ENCODE measurements at regions not wholly inside any gene's neighbourhood (a gene's known extent, or its start where the extent isn't known, plus 50 kb on each side); places are given as distances from the start of the nearest gene placed in this dataset.

GRCh38 chrX:46180258-46180687 lies 364.9 kb downstream of the ZNF674 start:
- no peak overlapping the region for H3K4me3 ChIP-seq (replicated peaks in 1 of 3; ENCODE audit: low read depth in 2 of 3, low read length in 3 of 3)
- H3K4me2 ChIP-seq (replicated peaks; ENCODE audit: extremely low read depth, low read length, poor library complexity, severe bottlenecking), result no peak overlapping the region
- H3K36me3 ChIP-seq (replicated peaks in 1 of 2; ENCODE audit: control insufficient read depth in 1 of 2, insufficient read depth in 2 of 2, low read length in 2 of 2), result no peaks in the 10 kb centered on the region
- H3K79me2 ChIP-seq (ENCODE audit: insufficient read depth, low read length), result no peaks in the 10 kb centered on the region
- intact Hi-C loops (cut with micrococcal nuclease), result no loop called here
- DNase-seq, result no peak
- Mint-ChIP-seq H3K4me1 (peaks cover 7% of the 10 kb centered on the region), H3K4me3 (no peak overlapping the region), H3K36me3 (no peaks in the 10 kb centered on the region), H3K27me3 (ENCODE audit: low read depth in 3 of 3) (peaks cover 0 to 9% (median 0%) of the 10 kb centered on the region in 3 donors), H3K27ac (no peak overlapping the region), H3K9me3 (peaks cover 0 to 5% (median under 1%) of the 10 kb centered on the region in 7 donors)
- H3K9me3 ChIP-seq (replicated peaks in 1 of 2; ENCODE audit: control insufficient read depth in 1 of 2, insufficient read depth in 1 of 2, low read length in 2 of 2), result no peaks in the 10 kb centered on the region
- no peak overlapping the region for H2AFZ ChIP-seq (ENCODE audit: insufficient read depth, low read depth, low read length, poor library complexity, severe bottlenecking)
- H3K27ac ChIP-seq (ENCODE audit: low read depth in 1 of 2, low read length in 2 of 2), result no peak overlapping the region
- TF ChIP-seq, protein P1, sequence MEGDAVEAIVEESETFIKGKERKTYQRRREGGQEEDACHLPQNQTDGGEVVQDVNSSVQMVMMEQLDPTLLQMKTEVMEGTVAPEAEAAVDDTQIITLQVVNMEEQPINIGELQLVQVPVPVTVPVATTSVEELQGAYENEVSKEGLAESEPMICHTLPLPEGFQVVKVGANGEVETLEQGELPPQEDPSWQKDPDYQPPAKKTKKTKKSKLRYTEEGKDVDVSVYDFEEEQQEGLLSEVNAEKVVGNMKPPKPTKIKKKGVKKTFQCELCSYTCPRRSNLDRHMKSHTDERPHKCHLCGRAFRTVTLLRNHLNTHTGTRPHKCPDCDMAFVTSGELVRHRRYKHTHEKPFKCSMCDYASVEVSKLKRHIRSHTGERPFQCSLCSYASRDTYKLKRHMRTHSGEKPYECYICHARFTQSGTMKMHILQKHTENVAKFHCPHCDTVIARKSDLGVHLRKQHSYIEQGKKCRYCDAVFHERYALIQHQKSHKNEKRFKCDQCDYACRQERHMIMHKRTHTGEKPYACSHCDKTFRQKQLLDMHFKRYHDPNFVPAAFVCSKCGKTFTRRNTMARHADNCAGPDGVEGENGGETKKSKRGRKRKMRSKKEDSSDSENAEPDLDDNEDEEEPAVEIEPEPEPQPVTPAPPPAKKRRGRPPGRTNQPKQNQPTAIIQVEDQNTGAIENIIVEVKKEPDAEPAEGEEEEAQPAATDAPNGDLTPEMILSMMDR (IDR thresholded peaks at IDR 0.05), result no peak
- no peaks in the 10 kb centered on the region for H4K20me1 ChIP-seq (ENCODE audit: insufficient read depth, low read length)
- no peaks in the 10 kb centered on the region for H3K4me1 ChIP-seq (ENCODE audit: control insufficient read depth in 1 of 2, insufficient read depth in 2 of 2, low read length in 2 of 2)
- H3K27me3 ChIP-seq (ENCODE audit: control insufficient read depth in 2 of 2, insufficient read depth in 2 of 2, low read length in 2 of 2), result peaks cover 0 to 2% of the 10 kb centered on the region in 2 donors
- no CpG with 5 or more reads among the region's 3 CpGs for WGBS (ENCODE audit: insufficient coverage)
- H3K9ac ChIP-seq (ENCODE audit: insufficient read depth, low read length, poor library complexity, severe bottlenecking), result no peak overlapping the region

DNA sequence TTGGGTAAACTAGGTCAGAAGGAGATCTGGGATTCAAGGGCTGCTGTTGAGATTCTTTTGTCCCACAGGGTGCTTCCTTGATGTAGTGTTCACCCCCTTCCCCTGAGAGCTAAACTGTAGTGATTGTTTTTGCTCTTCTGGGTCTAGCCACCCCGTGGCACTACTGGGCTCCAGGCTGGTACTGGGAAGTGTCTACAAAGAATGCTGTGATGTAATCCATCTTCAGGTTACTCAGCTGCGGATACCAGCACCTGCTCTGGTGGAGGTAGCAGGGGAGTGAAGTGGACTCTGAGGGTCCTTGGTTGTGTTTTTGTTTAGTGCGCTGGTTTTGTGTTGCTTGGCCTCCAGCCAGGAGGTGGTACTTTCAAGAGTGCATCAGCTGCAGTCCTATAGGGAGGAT lies 365.5 kb downstream of the ZNF674 start:
- intact Hi-C loops (cut with micrococcal nuclease), result no loop called here
- no peak overlapping the region for H3K4me3 Mint-ChIP-seq

More for the DNA sequence above, 365.5 kb downstream of the ZNF674 start:
- Histone ChIP-seq H3K27ac (ENCODE audit: low read depth in 1 of 2, low read length in 2 of 2) (no peak overlapping the region), H2AFZ (ENCODE audit: insufficient read depth, low read depth, low read length, poor library complexity, severe bottlenecking) (no peak overlapping the region), H4K20me1 (ENCODE audit: insufficient read depth, low read length) (no peaks in the 10 kb centered on the region), H3K27me3 (ENCODE audit: control insufficient read depth in 2 of 2, insufficient read depth in 2 of 2, low read length in 2 of 2) (peaks cover 0 to 2% of the 10 kb centered on the region in 2 donors), H3K4me1 (ENCODE audit: control insufficient read depth in 1 of 2, insufficient read depth in 2 of 2, low read length in 2 of 2) (no peaks in the 10 kb centered on the region), H3K4me3 (replicated peaks in 1 of 3; ENCODE audit: low read depth in 2 of 3, low read length in 3 of 3) (no peak overlapping the region), H3K9ac (ENCODE audit: insufficient read depth, low read length, poor library complexity, severe bottlenecking) (no peak overlapping the region), H3K4me2 (replicated peaks; ENCODE audit: extremely low read depth, low read length, poor library complexity, severe bottlenecking) (no peak overlapping the region), H3K9me3 (replicated peaks in 1 of 2; ENCODE audit: control insufficient read depth in 1 of 2, insufficient read depth in 1 of 2, low read length in 2 of 2) (no peaks in the 10 kb centered on the region), H3K36me3 (replicated peaks in 1 of 2; ENCODE audit: control insufficient read depth in 1 of 2, insufficient read depth in 2 of 2, low read length in 2 of 2) (no peaks in the 10 kb centered on the region), H3K79me2 (ENCODE audit: insufficient read depth, low read length) (no peaks in the 10 kb centered on the region)
- peaks cover 7% of the 10 kb centered on the region for H3K4me1 Mint-ChIP-seq
- H3K9me3 Mint-ChIP-seq, result peaks cover 0 to 6% (median 3%) of the 10 kb centered on the region in 7 donors
- H3K36me3 Mint-ChIP-seq, result no peaks in the 10 kb centered on the region
- TF ChIP-seq, protein P1 (IDR thresholded peaks at IDR 0.05), result no peak
- peak overlapping the region in 1 of 7 donors; percentile 9 for H3K27ac Mint-ChIP-seq
- peaks cover 0 to 9% (median 0%) of the 10 kb centered on the region in 3 donors for H3K27me3 Mint-ChIP-seq (ENCODE audit: low read depth in 3 of 3)
- no peak for DNase-seq
- 49% methylated on average over 2 of the region's 3 CpGs for WGBS (ENCODE audit: insufficient coverage)
